ENCODE measurements at regions not wholly inside any gene's neighbourhood (a gene's known extent, or its start where the extent isn't known, plus 50 kb on each side); places are given as distances from the start of the nearest gene placed in this dataset.
A peak's percentile ranks its signal among the peaks of the same experiment; 100 is the strongest.

- TF ChIP-seq, protein P1, sequence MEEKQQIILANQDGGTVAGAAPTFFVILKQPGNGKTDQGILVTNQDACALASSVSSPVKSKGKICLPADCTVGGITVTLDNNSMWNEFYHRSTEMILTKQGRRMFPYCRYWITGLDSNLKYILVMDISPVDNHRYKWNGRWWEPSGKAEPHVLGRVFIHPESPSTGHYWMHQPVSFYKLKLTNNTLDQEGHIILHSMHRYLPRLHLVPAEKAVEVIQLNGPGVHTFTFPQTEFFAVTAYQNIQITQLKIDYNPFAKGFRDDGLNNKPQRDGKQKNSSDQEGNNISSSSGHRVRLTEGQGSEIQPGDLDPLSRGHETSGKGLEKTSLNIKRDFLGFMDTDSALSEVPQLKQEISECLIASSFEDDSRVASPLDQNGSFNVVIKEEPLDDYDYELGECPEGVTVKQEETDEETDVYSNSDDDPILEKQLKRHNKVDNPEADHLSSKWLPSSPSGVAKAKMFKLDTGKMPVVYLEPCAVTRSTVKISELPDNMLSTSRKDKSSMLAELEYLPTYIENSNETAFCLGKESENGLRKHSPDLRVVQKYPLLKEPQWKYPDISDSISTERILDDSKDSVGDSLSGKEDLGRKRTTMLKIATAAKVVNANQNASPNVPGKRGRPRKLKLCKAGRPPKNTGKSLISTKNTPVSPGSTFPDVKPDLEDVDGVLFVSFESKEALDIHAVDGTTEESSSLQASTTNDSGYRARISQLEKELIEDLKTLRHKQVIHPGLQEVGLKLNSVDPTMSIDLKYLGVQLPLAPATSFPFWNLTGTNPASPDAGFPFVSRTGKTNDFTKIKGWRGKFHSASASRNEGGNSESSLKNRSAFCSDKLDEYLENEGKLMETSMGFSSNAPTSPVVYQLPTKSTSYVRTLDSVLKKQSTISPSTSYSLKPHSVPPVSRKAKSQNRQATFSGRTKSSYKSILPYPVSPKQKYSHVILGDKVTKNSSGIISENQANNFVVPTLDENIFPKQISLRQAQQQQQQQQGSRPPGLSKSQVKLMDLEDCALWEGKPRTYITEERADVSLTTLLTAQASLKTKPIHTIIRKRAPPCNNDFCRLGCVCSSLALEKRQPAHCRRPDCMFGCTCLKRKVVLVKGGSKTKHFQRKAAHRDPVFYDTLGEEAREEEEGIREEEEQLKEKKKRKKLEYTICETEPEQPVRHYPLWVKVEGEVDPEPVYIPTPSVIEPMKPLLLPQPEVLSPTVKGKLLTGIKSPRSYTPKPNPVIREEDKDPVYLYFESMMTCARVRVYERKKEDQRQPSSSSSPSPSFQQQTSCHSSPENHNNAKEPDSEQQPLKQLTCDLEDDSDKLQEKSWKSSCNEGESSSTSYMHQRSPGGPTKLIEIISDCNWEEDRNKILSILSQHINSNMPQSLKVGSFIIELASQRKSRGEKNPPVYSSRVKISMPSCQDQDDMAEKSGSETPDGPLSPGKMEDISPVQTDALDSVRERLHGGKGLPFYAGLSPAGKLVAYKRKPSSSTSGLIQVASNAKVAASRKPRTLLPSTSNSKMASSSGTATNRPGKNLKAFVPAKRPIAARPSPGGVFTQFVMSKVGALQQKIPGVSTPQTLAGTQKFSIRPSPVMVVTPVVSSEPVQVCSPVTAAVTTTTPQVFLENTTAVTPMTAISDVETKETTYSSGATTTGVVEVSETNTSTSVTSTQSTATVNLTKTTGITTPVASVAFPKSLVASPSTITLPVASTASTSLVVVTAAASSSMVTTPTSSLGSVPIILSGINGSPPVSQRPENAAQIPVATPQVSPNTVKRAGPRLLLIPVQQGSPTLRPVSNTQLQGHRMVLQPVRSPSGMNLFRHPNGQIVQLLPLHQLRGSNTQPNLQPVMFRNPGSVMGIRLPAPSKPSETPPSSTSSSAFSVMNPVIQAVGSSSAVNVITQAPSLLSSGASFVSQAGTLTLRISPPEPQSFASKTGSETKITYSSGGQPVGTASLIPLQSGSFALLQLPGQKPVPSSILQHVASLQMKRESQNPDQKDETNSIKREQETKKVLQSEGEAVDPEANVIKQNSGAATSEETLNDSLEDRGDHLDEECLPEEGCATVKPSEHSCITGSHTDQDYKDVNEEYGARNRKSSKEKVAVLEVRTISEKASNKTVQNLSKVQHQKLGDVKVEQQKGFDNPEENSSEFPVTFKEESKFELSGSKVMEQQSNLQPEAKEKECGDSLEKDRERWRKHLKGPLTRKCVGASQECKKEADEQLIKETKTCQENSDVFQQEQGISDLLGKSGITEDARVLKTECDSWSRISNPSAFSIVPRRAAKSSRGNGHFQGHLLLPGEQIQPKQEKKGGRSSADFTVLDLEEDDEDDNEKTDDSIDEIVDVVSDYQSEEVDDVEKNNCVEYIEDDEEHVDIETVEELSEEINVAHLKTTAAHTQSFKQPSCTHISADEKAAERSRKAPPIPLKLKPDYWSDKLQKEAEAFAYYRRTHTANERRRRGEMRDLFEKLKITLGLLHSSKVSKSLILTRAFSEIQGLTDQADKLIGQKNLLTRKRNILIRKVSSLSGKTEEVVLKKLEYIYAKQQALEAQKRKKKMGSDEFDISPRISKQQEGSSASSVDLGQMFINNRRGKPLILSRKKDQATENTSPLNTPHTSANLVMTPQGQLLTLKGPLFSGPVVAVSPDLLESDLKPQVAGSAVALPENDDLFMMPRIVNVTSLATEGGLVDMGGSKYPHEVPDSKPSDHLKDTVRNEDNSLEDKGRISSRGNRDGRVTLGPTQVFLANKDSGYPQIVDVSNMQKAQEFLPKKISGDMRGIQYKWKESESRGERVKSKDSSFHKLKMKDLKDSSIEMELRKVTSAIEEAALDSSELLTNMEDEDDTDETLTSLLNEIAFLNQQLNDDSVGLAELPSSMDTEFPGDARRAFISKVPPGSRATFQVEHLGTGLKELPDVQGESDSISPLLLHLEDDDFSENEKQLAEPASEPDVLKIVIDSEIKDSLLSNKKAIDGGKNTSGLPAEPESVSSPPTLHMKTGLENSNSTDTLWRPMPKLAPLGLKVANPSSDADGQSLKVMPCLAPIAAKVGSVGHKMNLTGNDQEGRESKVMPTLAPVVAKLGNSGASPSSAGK (IDR thresholded peaks at IDR 0.05) = 0 out of 2 replicates have a peak, but pooled peaks have one; percentile 7
- TF ChIP-seq ZNF589 (CRISPR knock-in tag; IDR thresholded peaks at IDR 0.05; ENCODE audit: low read depth) = 0 out of 2 replicates have a peak, but pooled peaks have one; percentile 23
- no peak for TF ChIP-seq CSDE1 (IDR thresholded peaks at IDR 0.05)
- TF ChIP-seq JUND (IDR thresholded peaks at IDR 0.05; ENCODE audit: borderline replicate concordance, low read depth, low read length) = 0 out of 2 replicates have a peak, but pooled peaks have one; percentile 5
- no peak for TF ChIP-seq JUND (tag; IDR thresholded peaks at IDR 0.05; ENCODE audit: borderline replicate concordance, low read depth, low read length)
- TF ChIP-seq, protein P2, sequence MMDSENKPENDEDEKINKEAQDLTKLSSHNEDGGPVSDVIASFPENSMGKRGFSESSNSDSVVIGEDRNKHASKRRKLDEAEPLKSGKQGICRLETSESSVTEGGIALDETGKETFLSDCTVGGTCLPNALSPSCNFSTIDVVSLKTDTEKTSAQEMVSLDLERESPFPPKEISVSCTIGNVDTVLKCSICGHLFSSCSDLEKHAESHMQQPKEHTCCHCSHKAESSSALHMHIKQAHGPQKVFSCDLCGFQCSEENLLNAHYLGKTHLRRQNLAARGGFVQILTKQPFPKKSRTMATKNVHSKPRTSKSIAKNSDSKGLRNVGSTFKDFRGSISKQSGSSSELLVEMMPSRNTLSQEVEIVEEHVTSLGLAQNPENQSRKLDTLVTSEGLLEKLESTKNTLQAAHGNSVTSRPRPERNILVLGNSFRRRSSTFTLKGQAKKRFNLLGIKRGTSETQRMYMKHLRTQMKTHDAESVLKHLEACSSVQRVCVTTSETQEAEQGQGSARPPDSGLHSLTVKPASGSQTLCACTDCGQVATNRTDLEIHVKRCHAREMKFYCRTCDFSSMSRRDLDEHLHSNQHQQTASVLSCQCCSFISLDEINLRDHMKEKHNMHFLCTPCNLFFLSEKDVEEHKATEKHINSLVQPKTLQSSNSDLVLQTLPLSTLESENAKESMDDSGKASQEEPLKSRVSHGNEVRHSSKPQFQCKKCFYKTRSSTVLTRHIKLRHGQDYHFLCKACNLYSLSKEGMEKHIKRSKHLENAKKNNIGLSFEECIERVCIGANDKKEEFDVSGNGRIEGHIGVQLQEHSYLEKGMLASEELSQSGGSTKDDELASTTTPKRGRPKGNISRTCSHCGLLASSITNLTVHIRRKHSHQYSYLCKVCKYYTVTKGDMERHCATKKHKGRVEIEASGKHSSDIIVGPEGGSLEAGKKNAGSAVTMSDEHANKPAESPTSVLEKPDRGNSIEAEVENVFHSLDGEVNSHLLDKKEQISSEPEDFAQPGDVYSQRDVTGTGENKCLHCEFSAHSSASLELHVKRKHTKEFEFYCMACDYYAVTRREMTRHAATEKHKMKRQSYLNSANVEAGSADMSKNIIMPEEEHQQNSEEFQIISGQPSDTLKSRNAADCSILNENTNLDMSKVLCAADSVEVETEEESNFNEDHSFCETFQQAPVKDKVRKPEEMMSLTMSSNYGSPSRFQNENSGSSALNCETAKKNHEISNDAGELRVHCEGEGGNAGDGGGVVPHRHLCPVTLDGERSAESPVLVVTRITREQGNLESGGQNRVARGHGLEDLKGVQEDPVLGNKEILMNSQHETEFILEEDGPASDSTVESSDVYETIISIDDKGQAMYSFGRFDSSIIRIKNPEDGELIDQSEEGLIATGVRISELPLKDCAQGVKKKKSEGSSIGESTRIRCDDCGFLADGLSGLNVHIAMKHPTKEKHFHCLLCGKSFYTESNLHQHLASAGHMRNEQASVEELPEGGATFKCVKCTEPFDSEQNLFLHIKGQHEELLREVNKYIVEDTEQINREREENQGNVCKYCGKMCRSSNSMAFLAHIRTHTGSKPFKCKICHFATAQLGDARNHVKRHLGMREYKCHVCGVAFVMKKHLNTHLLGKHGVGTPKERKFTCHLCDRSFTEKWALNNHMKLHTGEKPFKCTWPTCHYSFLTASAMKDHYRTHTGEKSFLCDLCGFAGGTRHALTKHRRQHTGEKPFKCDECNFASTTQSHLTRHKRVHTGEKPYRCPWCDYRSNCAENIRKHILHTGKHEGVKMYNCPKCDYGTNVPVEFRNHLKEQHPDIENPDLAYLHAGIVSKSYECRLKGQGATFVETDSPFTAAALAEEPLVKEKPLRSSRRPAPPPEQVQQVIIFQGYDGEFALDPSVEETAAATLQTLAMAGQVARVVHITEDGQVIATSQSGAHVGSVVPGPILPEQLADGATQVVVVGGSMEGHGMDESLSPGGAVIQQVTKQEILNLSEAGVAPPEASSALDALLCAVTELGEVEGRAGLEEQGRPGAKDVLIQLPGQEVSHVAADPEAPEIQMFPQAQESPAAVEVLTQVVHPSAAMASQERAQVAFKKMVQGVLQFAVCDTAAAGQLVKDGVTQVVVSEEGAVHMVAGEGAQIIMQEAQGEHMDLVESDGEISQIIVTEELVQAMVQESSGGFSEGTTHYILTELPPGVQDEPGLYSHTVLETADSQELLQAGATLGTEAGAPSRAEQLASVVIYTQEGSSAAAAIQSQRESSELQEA (IDR thresholded peaks at IDR 0.05; ENCODE audit: low read depth) = no peak
- TF ChIP-seq, protein P3, sequence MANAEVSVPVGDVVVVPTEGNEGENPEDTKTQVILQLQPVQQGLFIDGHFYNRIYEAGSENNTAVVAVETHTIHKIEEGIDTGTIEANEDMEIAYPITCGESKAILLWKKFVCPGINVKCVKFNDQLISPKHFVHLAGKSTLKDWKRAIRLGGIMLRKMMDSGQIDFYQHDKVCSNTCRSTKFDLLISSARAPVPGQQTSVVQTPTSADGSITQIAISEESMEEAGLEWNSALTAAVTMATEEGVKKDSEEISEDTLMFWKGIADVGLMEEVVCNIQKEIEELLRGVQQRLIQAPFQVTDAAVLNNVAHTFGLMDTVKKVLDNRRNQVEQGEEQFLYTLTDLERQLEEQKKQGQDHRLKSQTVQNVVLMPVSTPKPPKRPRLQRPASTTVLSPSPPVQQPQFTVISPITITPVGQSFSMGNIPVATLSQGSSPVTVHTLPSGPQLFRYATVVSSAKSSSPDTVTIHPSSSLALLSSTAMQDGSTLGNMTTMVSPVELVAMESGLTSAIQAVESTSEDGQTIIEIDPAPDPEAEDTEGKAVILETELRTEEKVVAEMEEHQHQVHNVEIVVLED (CRISPR knock-in tag; IDR thresholded peaks at IDR 0.05) = no peak
Observed at GRCh38 chr5:173715607-173716006, 99.2 kb upstream of the BOD1 start (continued).

All from K562 (cell line).